ENCODE measurements at regions not wholly inside any gene's neighbourhood (a gene's known extent, or its start where the extent isn't known, plus 50 kb on each side); places are given as distances from the start of the nearest gene placed in this dataset.

GRCh38 chr3:74349015-74349414, 265.4 kb downstream of the CNTN3 start:
- no peaks in the 10 kb centered on the region for H3K27me3 ChIP-seq
- no peak overlapping the region for H3K27ac ChIP-seq
- TF ChIP-seq CTCF (IDR thresholded peaks at IDR 0.05), result no peak
- TF ChIP-seq POLR2AphosphoS5 (IDR thresholded peaks at IDR 0.05; ENCODE audit: insufficient read depth in 1 of 2, low read depth in 1 of 2), result no peak
- no peak for TF ChIP-seq POLR2A (IDR thresholded peaks at IDR 0.05)
- no peaks in the 10 kb centered on the region for H3K9me3 ChIP-seq
- DNase-seq (ENCODE audit: extremely low spot score in 2 of 2), result no peak
- no peak overlapping the region for H3K4me3 ChIP-seq
- intact Hi-C loops (cut with DNase I), result no loop called here
- H3K36me3 ChIP-seq, result no peaks in the 10 kb centered on the region
- no peaks in the 10 kb centered on the region for H3K4me1 ChIP-seq

- no peak overlapping the region for H3K4me3 ChIP-seq
- TF ChIP-seq POLR2AphosphoS5 (IDR thresholded peaks at IDR 0.05; ENCODE audit: insufficient read depth in 1 of 2, low read depth in 1 of 2) (no peak), CTCF (IDR thresholded peaks at IDR 0.05) (no peak), POLR2A (IDR thresholded peaks at IDR 0.05) (no peak)
- no peaks in the 10 kb centered on the region for H3K36me3 ChIP-seq
- no peaks in the 10 kb centered on the region for H3K9me3 ChIP-seq
- no peak overlapping the region for H3K27ac ChIP-seq
- no peaks in the 10 kb centered on the region for H3K4me1 ChIP-seq
- no peak for DNase-seq (ENCODE audit: extremely low spot score in 2 of 2)
- H3K27me3 ChIP-seq, result no peaks in the 10 kb centered on the region
- intact Hi-C loops (cut with DNase I), result no loop called here
Measured at GRCh38 chr3:74347563-74348268, 266.7 kb downstream of the CNTN3 start.

- no peaks in the 10 kb centered on the region for H3K4me1 ChIP-seq
- H3K9me3 ChIP-seq, result no peaks in the 10 kb centered on the region
- DNase-seq (ENCODE audit: extremely low spot score in 2 of 2), result no peak
- no peak overlapping the region for H3K4me3 ChIP-seq
- no peaks in the 10 kb centered on the region for H3K27me3 ChIP-seq
- intact Hi-C loops (cut with DNase I), result no loop called here
- no peaks in the 10 kb centered on the region for H3K36me3 ChIP-seq
- no peak overlapping the region for H3K27ac ChIP-seq
- TF ChIP-seq POLR2A (IDR thresholded peaks at IDR 0.05) (no peak), CTCF (IDR thresholded peaks at IDR 0.05) (no peak), POLR2AphosphoS5 (IDR thresholded peaks at IDR 0.05; ENCODE audit: insufficient read depth in 1 of 2, low read depth in 1 of 2) (no peak)
Measured at GRCh38 chr3:74346896-74347295, 267.6 kb downstream of the CNTN3 start.

- Histone ChIP-seq H3K9me3 (no peaks in the 10 kb centered on the region), H3K27ac (no peak overlapping the region), H3K4me1 (no peaks in the 10 kb centered on the region), H3K36me3 (no peaks in the 10 kb centered on the region), H3K27me3 (no peaks in the 10 kb centered on the region), H3K4me3 (no peak overlapping the region)
- no peak for DNase-seq (ENCODE audit: extremely low spot score in 2 of 2)
- intact Hi-C loops (cut with DNase I), result no loop called here
- TF ChIP-seq POLR2A (IDR thresholded peaks at IDR 0.05), result no peak
- TF ChIP-seq CTCF (IDR thresholded peaks at IDR 0.05), result no peak
- TF ChIP-seq POLR2AphosphoS5 (IDR thresholded peaks at IDR 0.05; ENCODE audit: insufficient read depth in 1 of 2, low read depth in 1 of 2), result no peak
Measured at GRCh38 chr3:74345701-74346100, 268.8 kb downstream of the CNTN3 start.

GRCh38 chr3:74344865-74345440, 269.5 kb downstream of the CNTN3 start:
- Histone ChIP-seq H3K9me3 (no peaks in the 10 kb centered on the region), H3K27ac (no peak overlapping the region), H3K36me3 (no peaks in the 10 kb centered on the region), H3K4me3 (no peak overlapping the region), H3K27me3 (no peaks in the 10 kb centered on the region), H3K4me1 (no peaks in the 10 kb centered on the region)
- TF ChIP-seq POLR2AphosphoS5 (IDR thresholded peaks at IDR 0.05; ENCODE audit: insufficient read depth in 1 of 2, low read depth in 1 of 2) (no peak), POLR2A (IDR thresholded peaks at IDR 0.05) (no peak), CTCF (IDR thresholded peaks at IDR 0.05) (no peak)
- intact Hi-C loops (cut with DNase I), result no loop called here
- no peak for DNase-seq (ENCODE audit: extremely low spot score in 2 of 2)

All from vagina (tissue), 2 donors.